ENCODE measurements at regions not wholly inside any gene's neighbourhood (a gene's known extent, or its start where the extent isn't known, plus 50 kb on each side); places are given as distances from the start of the nearest gene placed in this dataset.

GRCh38 chr12:125330645-125331341 lies 265.6 kb downstream of the AACS start:
- H3K4me3 ChIP-seq (ENCODE audit: low read length) = no peak overlapping the region
- no peaks in the 10 kb centered on the region for H3K9me3 ChIP-seq (ENCODE audit: low read length)
- H3K27ac ChIP-seq (ENCODE audit: low read length) = no peak overlapping the region
- H3K79me2 ChIP-seq (ENCODE audit: low read length) = no peaks in the 10 kb centered on the region
- H4K20me1 ChIP-seq (ENCODE audit: insufficient read depth, low read depth, low read length) = no peaks in the 10 kb centered on the region
- H3K36me3 ChIP-seq (ENCODE audit: insufficient read depth, low read length) = no peaks in the 10 kb centered on the region
- no peaks in the 10 kb centered on the region for H3K9me2 ChIP-seq (replicated peaks; ENCODE audit: insufficient read depth, low read length)
- no peak overlapping the region for H2AFZ ChIP-seq (ENCODE audit: low read length)
- no peaks in the 10 kb centered on the region for H3K4me1 ChIP-seq (ENCODE audit: low read length)
- DNase-seq = peak; percentile 79
- H3K27me3 ChIP-seq (ENCODE audit: low read length) = no peaks in the 10 kb centered on the region
- H3K4me2 ChIP-seq (ENCODE audit: low read depth, low read length, poor library complexity, severe bottlenecking) = no peak overlapping the region
- H3K9ac ChIP-seq (ENCODE audit: low read length) = no peak overlapping the region

GRCh38 chr12:125331342-125332052 lies 266.3 kb downstream of the AACS start:
- Histone ChIP-seq H3K79me2 (ENCODE audit: low read length) (no peaks in the 10 kb centered on the region), H2AFZ (ENCODE audit: low read length) (no peak overlapping the region), H3K4me2 (ENCODE audit: low read depth, low read length, poor library complexity, severe bottlenecking) (no peak overlapping the region), H3K9me3 (ENCODE audit: low read length) (no peaks in the 10 kb centered on the region), H3K9me2 (replicated peaks; ENCODE audit: insufficient read depth, low read length) (no peaks in the 10 kb centered on the region), H3K9ac (ENCODE audit: low read length) (no peak overlapping the region), H4K20me1 (ENCODE audit: insufficient read depth, low read depth, low read length) (no peaks in the 10 kb centered on the region), H3K4me1 (ENCODE audit: low read length) (no peaks in the 10 kb centered on the region), H3K36me3 (ENCODE audit: insufficient read depth, low read length) (no peaks in the 10 kb centered on the region), H3K27ac (ENCODE audit: low read length) (no peak overlapping the region), H3K4me3 (ENCODE audit: low read length) (no peak overlapping the region), H3K27me3 (ENCODE audit: low read length) (no peaks in the 10 kb centered on the region)
- no peak for DNase-seq

GRCh38 chr12:125332900-125333299 lies 267.7 kb downstream of the AACS start:
- Histone ChIP-seq H3K27me3 (ENCODE audit: low read length) (no peaks in the 10 kb centered on the region), H3K27ac (ENCODE audit: low read length) (no peak overlapping the region), H3K9ac (ENCODE audit: low read length) (no peak overlapping the region), H3K79me2 (ENCODE audit: low read length) (no peaks in the 10 kb centered on the region), H2AFZ (ENCODE audit: low read length) (no peak overlapping the region), H3K9me2 (replicated peaks; ENCODE audit: insufficient read depth, low read length) (no peaks in the 10 kb centered on the region), H3K36me3 (ENCODE audit: insufficient read depth, low read length) (no peaks in the 10 kb centered on the region), H3K9me3 (ENCODE audit: low read length) (no peaks in the 10 kb centered on the region), H3K4me3 (ENCODE audit: low read length) (no peak overlapping the region), H3K4me2 (ENCODE audit: low read depth, low read length, poor library complexity, severe bottlenecking) (no peak overlapping the region), H4K20me1 (ENCODE audit: insufficient read depth, low read depth, low read length) (no peaks in the 10 kb centered on the region), H3K4me1 (ENCODE audit: low read length) (no peaks in the 10 kb centered on the region)
- DNase-seq = no peak

- no peaks in the 10 kb centered on the region for H3K27me3 ChIP-seq (ENCODE audit: low read length)
These were observed 271.0 kb downstream of the AACS start for GRCh38 chr12:125336246-125336645.

GRCh38 chr12:125340791-125341190 lies 275.6 kb downstream of the AACS start:
- Histone ChIP-seq H3K4me2 (ENCODE audit: low read depth, low read length, poor library complexity, severe bottlenecking) (no peak overlapping the region), H3K9me3 (ENCODE audit: low read length) (no peaks in the 10 kb centered on the region), H3K27me3 (ENCODE audit: low read length) (no peaks in the 10 kb centered on the region), H3K9me2 (replicated peaks; ENCODE audit: insufficient read depth, low read length) (no peaks in the 10 kb centered on the region), H2AFZ (ENCODE audit: low read length) (no peak overlapping the region), H3K4me3 (ENCODE audit: low read length) (no peak overlapping the region), H3K4me1 (ENCODE audit: low read length) (peaks cover 2% of the 10 kb centered on the region), H3K79me2 (ENCODE audit: low read length) (no peaks in the 10 kb centered on the region), H3K9ac (ENCODE audit: low read length) (no peak overlapping the region), H3K36me3 (ENCODE audit: insufficient read depth, low read length) (no peaks in the 10 kb centered on the region), H3K27ac (ENCODE audit: low read length) (no peak overlapping the region), H4K20me1 (ENCODE audit: insufficient read depth, low read depth, low read length) (no peaks in the 10 kb centered on the region)
- no peak for DNase-seq

More at GRCh38 chr12:125336246-125336645, 271.0 kb downstream of the AACS start:
- H3K9me3 ChIP-seq (ENCODE audit: low read length) = no peaks in the 10 kb centered on the region
- H2AFZ ChIP-seq (ENCODE audit: low read length) = no peak overlapping the region
- H3K4me2 ChIP-seq (ENCODE audit: low read depth, low read length, poor library complexity, severe bottlenecking) = no peak overlapping the region
- no peaks in the 10 kb centered on the region for H3K9me2 ChIP-seq (replicated peaks; ENCODE audit: insufficient read depth, low read length)
- no peak overlapping the region for H3K27ac ChIP-seq (ENCODE audit: low read length)
- no peak overlapping the region for H3K4me3 ChIP-seq (ENCODE audit: low read length)
- no peaks in the 10 kb centered on the region for H3K36me3 ChIP-seq (ENCODE audit: insufficient read depth, low read length)
- H4K20me1 ChIP-seq (ENCODE audit: insufficient read depth, low read depth, low read length) = no peaks in the 10 kb centered on the region
- no peak overlapping the region for H3K9ac ChIP-seq (ENCODE audit: low read length)
- no peak for DNase-seq
- no peaks in the 10 kb centered on the region for H3K4me1 ChIP-seq (ENCODE audit: low read length)
- no peaks in the 10 kb centered on the region for H3K79me2 ChIP-seq (ENCODE audit: low read length)

GRCh38 chr12:125341422-125341821 lies 276.2 kb downstream of the AACS start:
- Histone ChIP-seq H3K4me3 (ENCODE audit: low read length) (no peak overlapping the region), H2AFZ (ENCODE audit: low read length) (no peak overlapping the region), H3K4me1 (ENCODE audit: low read length) (peaks cover 9% of the 10 kb centered on the region), H3K4me2 (ENCODE audit: low read depth, low read length, poor library complexity, severe bottlenecking) (no peak overlapping the region), H3K36me3 (ENCODE audit: insufficient read depth, low read length) (no peaks in the 10 kb centered on the region), H3K27me3 (ENCODE audit: low read length) (no peaks in the 10 kb centered on the region), H3K27ac (ENCODE audit: low read length) (no peak overlapping the region), H3K79me2 (ENCODE audit: low read length) (no peaks in the 10 kb centered on the region), H4K20me1 (ENCODE audit: insufficient read depth, low read depth, low read length) (no peaks in the 10 kb centered on the region), H3K9ac (ENCODE audit: low read length) (no peak overlapping the region), H3K9me3 (ENCODE audit: low read length) (no peaks in the 10 kb centered on the region), H3K9me2 (replicated peaks; ENCODE audit: insufficient read depth, low read length) (no peaks in the 10 kb centered on the region)
- DNase-seq = no peak

GRCh38 chr12:125343649-125344048 lies 278.4 kb downstream of the AACS start:
- Histone ChIP-seq H3K27ac (ENCODE audit: low read length) (no peak overlapping the region), H3K4me3 (ENCODE audit: low read length) (no peak overlapping the region), H3K9ac (ENCODE audit: low read length) (no peak overlapping the region), H3K9me2 (replicated peaks; ENCODE audit: insufficient read depth, low read length) (no peaks in the 10 kb centered on the region), H3K4me1 (ENCODE audit: low read length) (peaks cover 15% of the 10 kb centered on the region), H3K9me3 (ENCODE audit: low read length) (no peaks in the 10 kb centered on the region), H3K27me3 (ENCODE audit: low read length) (no peaks in the 10 kb centered on the region), H4K20me1 (ENCODE audit: insufficient read depth, low read depth, low read length) (no peaks in the 10 kb centered on the region), H2AFZ (ENCODE audit: low read length) (no peak overlapping the region), H3K79me2 (ENCODE audit: low read length) (no peaks in the 10 kb centered on the region), H3K36me3 (ENCODE audit: insufficient read depth, low read length) (no peaks in the 10 kb centered on the region), H3K4me2 (ENCODE audit: low read depth, low read length, poor library complexity, severe bottlenecking) (no peak overlapping the region)
- no peak for DNase-seq

- Histone ChIP-seq H3K36me3 (ENCODE audit: insufficient read depth, low read length) (no peaks in the 10 kb centered on the region), H3K4me1 (ENCODE audit: low read length) (peaks cover 15% of the 10 kb centered on the region), H3K27ac (ENCODE audit: low read length) (no peak overlapping the region), H3K4me3 (ENCODE audit: low read length) (no peak overlapping the region), H3K27me3 (ENCODE audit: low read length) (no peaks in the 10 kb centered on the region), H3K9ac (ENCODE audit: low read length) (no peak overlapping the region), H3K79me2 (ENCODE audit: low read length) (no peaks in the 10 kb centered on the region), H3K4me2 (ENCODE audit: low read depth, low read length, poor library complexity, severe bottlenecking) (peak overlapping the region; percentile 50), H3K9me2 (replicated peaks; ENCODE audit: insufficient read depth, low read length) (no peaks in the 10 kb centered on the region), H3K9me3 (ENCODE audit: low read length) (no peaks in the 10 kb centered on the region), H4K20me1 (ENCODE audit: insufficient read depth, low read depth, low read length) (no peaks in the 10 kb centered on the region), H2AFZ (ENCODE audit: low read length) (no peak overlapping the region)
- peak; percentile 84 for DNase-seq
These were observed 281.1 kb downstream of the AACS start for GRCh38 chr12:125346362-125346761.
